Dedifferentiated amniotic fluid mesenchymal stem cell (primary cell): ENCODE measurements at regions not wholly inside any gene's neighbourhood (a gene's known extent, or its start where the extent isn't known, plus 50 kb on each side); places are given as distances from the start of the nearest gene placed in this dataset.

Experiments used
- DNase-seq: peaks from one replicate; pipeline ENCODE4 v3.0.0-alpha.2; 2016; ENCODE audit errors: extremely low spot score

DNA sequence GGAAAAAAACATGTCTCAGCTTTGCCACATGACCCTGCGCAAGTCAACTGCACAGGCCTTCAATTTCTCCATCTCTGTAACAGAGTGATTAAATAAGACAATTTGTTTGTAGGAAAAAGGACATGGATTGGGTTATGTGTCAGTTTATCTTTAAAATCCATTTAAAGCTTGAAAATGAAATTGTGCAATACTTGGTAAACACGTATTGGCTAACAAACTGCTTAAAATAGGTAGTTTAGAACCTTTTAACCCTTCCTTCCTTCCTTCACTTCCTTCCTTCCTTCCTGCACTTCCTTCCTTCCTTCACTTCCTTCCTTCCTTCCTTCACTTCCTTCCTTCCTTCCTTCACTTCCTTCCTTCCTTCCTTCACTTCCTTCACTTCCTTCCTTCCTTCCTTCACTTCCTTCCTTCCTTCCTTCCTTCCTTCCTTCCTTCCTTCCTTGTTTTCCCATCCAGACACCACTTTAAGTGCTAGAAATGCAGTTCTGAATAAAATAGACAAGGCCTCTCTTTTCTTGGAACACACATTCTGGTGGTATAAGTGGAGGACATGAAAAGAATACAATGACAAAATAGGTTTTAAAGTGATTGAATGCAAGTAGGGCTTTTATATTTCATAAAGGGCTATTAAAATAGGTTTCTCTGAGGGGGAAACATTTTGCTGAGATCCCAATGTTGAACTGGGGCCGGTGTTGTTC is 130.2 kb upstream of the TP63 start:
- DNase-seq = no peak

DNA sequence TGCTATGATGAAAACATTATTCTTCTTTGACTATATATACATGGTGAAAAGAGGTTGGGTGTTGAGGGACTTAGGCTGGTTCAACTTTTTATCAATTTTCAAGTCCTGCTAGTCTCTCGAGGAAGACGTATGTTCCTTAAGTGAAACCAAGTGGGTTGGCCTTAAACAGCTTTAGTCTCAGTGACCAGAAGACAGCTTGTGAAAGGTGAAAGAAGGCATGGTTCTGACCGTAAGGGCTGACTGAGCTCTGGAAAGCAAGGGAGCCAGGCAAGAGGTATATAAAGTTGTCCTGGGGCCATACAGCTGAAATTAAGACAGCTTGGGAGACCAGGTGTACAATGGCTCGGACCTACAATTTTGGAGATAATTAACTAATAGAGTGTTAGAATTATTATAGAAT is 128.9 kb upstream of the TP63 start:
- no peak for DNase-seq

DNA sequence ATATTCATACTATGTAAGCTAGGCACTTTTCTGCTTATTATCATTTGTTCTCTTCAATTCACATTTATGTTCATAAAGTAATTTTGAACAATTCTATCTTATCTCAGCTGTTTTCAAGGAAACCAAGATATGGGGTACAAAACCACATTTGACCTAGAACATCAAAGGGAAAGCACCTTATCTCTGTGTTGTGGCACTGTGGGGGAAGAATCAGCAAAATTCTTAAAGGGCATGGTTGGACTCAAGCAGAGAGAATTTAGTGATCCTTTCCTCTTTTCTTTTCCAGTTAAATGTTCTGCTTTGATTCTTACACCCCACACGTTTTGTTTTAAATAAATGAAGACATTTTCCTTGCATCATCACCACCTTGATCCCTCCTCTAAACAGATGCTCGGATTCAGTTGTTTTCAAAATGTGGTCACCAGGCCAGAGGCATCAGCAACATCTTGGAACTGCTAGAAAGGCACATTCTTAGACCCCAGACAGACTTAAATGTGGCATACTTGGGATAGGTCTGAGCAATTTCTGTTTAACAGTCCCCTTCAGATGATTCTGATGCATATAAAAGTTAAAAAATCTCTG is 128.4 kb upstream of the TP63 start:
- no peak for DNase-seq

DNA sequence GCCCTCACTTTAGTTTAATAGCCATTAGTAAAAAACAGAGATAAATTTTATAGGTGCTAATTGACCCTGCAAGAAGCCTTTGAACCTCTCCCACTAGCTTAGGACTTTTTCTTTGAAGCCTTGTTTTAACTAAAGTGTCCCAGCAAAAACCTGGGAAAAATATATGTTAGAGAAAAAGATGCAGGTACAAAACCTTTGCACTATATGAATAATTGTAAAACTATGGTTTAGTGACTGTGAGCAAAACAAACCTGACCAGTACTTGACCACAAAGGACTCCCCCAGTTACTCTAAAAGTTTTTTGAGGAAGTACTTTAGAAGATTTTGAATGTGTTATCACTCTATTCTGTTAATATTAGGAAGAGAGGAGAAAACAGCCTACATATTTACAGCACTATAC is 123.3 kb upstream of the TP63 start:
- no peak for DNase-seq

DNA sequence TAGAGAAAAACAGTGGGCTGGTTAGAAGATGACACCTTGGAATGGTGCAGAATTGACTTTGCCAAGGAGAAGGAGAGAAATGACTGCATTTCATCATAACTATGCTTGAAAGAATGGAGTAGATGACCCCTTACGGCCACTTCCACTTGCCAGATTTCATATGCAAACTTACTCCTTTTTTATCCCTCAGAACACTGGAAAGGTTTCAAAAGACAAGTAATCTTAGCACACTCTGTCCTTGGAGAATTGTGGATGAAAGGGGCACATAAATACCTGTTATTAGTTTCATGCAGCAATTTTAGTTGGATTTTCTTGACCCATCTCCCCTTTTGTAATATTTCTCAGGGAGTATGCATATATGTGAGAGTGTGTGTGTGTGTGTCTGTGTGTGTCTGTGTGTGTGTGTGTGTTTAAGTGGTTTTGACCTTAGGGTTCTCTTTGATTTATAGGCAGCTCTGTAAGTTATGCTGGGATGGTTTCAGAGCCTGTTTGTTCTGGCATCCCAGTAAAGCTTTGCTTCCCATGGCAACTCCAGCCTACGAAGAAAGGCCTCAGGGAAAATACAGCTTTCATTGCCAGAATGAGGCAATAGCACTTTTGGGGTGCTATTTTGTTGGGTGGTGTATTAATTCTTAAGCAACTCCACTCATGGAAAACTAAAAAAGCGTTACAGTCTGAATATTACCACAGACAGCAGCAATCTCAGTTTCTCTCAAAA is 122.2 kb upstream of the TP63 start:
- no peak for DNase-seq

DNA sequence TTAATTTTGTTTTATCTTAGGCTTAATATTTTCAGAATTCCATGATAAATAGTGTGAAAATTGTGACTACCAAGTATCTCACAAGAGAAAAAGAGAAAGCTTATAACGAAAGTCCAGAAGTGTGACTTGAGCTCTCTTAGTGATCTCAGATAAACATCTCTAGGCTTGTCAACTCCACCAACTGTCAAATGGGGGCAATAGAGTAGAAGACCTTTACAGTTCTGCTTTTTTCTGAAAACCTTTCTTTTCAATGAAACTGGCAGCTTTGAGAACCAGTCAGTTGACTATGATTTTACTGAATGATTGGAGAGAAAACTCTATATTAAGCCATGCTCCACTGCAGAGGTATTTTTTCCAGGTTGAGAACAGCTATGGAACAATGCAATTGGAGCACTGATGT is 119.2 kb upstream of the TP63 start:
- no peak for DNase-seq

DNA sequence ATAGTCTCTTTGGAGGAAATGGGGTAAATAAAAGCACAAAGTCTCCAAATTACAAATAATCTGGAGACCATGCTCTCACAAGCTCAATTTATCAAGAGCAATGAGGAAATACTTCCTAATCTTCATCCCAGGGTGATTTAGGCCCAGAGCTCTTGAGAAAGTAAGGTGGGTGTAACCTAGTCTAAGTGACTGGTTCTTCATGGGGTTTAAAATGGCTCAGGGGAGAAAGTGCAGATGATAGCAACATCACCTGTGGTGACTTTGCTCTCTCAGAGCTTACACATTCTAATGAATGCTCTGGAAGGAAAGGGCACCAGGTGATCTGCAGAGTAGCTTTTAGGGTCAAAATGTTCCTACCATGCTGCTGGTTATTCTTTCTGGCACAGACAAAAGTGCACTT is 118.4 kb upstream of the TP63 start:
- DNase-seq = no peak

DNA sequence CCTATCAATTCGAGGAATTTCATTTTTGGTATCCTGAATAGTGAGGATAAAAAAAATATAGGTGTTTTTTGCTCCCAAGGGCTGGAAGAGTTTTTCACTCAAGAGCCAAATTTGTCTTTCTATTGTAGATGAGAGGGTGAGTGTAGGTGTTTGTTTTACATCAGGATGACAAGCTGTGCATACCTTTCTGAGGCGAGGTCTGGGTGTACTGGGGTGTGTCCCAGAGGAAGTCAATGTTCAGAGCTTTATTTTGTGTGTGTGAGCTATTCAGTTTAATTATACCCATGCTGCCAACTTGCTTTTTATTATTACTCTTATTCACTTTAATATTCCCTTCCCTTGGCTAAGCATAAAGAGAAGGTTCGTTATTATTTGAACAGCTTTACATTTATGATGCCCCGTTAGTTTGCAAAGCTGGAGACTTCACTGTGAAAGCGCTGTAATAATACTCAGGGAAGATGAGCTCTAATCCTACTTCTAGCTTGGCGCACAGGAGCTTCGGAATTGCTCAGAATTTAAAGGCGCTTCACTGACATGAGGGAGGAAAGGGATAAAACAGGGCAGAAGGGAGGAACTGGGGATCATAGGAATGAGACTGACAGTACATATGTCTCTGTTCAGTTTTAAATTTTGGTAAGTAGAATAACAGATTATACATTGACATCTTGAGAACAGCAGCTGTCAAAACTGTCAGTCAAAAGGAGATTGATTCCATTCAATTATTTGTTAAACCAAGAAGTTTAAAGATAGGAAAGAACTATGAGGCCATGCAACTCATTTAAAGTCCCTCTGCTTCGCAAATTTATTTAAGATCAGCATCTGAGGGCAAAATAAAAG is 117.7 kb upstream of the TP63 start:
- no peak for DNase-seq

DNA sequence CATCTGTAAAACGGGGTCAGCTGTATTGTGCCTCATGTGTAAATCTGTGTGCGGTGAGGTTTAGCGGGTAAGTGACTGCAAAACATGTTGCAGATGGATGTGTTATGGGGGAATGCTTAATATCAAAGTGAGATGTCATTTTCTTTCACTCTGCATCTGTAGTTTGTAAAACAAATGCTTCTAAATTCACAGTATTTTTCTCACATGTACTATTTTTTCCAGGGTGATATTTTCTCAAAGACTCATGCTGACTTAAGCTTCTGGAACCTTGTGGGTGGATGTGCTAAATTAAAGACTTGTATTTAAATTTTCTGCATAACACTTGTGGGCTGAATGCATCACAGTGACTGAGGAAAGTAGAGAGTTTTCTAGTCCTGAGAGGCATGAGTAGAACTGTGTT is 115.2 kb upstream of the TP63 start:
- DNase-seq = peak; percentile 27

DNA sequence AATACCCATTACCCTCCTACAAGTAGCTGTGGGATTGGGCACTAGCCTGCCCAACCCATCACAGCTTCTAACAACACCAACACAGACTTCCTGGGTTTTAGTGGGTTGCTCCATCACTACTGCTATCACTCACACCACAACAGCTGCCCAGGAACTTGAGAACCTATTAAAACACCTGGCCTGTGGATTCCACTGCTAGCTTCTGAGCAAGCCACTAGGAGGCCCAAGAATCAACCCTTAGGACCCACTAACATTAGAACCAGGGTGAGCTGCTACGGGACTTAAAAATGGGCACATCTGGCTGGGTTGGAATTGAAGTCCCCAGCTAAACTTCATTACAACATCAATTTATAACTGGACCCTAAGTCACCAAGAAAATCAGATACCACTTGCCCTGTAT is 113.2 kb upstream of the TP63 start:
- no peak for DNase-seq

DNA sequence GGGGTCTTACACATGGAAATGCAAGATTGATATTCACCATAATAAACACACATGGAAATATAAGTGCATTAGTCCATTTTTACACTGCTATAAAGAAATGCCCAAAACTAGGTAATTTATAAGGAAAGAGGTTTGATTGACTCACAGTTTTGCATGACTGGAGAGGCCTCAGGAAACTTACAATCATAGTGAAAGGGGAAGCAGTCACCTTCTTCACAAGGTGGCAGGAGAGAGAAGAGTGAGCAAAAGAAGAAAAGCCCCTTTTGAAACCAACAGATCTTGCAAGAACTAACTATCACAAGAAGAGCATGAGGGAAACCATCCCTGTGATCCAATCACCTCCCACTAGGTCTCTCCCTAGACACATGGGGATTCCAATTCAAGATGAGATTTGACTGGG is 111.7 kb upstream of the TP63 start:
- no peak for DNase-seq

DNA sequence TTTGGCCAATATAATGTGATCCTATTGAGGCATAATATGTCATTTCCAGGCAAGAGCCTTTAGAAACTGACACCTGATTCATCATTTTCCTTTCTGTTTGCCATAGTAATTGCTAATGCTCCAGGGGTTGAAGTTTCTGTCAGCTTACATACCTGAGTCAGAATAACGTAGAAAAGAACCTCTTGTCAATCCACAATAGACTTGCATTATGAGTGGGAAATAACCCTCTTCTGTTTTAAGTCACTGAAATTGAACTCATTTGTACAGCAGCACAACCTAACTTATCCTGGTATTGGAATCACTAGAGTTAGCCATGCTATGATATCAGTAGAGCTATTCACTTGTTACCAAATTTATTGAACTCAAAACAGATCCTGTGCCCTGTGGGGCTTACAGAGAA is 101.7 kb upstream of the TP63 start:
- no peak for DNase-seq

DNA sequence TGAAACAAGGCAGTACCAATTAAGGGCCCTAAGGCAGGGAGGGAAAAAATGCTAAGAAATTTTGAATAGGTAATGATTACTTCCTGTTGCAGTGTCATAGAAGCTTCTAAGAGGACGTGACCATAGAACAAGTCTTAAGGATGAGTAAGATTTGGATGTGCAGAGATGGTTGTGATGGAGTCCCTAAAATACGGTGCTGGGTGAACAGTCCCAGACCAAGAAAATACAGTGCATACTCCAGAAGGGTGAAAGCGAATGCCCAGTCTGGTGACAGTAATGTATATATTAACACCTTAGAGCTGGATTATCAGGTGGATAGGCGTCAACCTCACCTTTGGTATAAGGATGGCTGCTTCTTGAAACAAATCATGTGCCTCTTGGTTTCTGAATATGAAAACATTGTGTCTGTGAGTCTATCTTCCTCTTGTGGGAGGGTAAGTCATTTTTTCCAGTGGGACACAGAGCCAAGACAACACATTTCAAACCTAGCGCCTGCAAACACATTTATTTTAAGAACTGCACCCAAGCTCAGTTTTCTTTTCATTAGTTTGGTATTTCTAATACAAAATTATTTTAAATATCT is 101.2 kb upstream of the TP63 start:
- no peak for DNase-seq

DNA sequence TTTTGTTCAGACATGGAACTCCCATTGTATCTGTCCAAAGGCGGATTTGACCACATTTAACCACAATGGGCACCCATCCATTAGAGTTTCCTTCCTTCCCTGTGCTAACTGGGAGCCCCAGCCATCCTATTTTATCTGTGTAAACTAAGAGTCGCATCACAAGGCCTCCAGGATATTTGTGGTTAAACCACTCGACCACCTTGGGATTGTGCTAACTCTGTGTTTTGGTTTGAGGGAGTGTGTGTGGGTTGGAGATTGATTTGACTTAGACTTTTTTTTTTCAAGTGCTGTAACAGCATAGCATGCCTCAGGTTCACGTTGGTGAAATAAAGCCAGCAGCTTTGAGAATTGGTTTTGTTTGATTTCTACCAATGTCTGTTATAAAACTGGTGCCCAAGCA is 100.4 kb upstream of the TP63 start:
- DNase-seq = no peak

DNA sequence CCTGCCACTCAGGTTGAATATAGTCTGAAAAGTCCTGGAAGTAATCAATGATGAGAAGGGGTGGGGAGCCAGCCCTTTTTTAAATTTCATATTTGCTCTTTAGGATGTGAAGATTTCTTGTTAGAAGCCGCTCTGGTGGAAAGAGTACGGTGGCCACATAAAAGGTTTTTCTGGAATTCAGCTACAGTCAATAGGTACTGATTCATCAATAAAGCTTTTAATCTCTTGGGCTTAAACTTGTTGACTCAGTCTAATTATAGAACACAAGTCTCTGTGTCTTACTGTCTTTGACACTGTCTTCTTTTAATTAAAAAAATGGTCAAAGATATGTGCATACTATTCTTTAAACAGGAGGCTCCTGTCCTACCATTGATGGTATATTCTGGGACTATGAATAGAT is 99.9 kb upstream of the TP63 start:
- no peak for DNase-seq

DNA sequence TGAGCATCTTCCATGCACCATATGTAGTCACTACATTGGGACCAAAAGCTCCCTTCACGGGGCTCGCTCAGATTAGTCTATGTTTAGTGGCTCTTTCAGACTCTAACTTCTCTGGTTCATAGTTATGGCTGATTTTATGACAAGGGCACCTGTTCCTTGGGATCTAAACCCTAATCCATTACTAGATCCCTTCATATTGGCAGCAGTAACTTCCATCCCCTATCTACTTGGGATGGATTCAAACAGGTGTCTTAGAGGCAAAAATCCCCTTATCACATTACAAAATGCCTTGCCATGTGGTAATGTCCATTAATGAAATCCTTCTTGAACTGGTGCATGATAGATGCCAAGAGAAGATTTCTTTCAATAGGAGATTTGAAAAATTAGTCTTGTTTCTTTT is 96.7 kb upstream of the TP63 start:
- no peak for DNase-seq

DNA sequence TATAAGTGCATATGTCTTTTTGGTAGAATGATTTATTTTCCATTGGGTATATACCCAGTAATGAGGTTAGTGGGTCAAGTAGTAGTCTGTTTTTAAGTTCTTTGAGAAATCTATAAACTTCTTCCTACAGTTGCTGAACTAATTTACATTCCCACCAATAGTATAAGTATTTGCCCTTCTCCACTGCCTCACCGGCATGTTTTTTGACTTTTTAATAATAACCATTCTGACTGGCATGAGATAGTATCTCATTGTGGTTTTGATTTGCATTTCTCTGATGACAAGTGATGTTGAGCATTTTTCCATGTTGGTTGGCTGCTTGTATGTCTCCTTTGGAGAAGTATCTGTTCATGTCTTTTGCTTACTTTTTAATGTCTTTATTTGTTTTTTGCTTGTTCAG is 94.1 kb upstream of the TP63 start:
- no peak for DNase-seq

DNA sequence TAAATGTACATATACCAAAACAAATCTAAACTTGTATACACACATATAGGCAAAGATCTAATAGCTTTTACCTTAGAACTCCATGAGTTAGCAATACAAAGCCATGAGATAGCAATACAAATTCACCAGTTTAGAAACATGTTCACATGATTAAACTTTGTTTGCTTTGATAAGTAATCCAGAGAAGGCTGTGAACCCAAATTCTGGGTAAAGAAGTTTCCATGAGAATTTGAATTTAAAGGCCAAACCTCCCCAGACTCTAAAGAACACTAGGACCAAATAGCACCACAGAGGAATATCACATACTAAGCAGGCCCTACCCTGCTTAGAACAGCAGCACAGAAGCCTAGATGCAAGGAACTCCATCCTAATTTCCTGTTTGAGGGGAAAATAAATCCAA is 83.7 kb upstream of the TP63 start:
- no peak for DNase-seq

DNA sequence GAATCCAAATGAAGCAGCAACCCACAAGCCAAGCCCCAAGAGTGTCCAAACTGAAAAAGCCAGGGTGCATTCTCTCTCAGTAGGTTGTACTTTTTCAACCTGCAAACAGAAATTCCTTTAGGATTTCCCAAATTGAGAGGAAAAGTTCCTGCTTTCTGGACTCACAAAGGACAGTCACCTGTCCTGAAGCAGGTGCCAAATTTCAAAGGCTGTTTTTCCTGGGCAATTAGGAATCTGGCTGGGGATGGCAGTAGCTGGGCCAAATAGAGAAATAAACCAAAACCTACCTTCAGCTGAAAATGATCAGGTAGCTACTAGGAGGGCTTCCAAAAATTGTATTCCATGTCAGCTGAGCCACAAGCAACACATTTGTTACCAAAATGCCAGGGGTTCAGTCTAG is 83.1 kb upstream of the TP63 start:
- no peak for DNase-seq

DNA sequence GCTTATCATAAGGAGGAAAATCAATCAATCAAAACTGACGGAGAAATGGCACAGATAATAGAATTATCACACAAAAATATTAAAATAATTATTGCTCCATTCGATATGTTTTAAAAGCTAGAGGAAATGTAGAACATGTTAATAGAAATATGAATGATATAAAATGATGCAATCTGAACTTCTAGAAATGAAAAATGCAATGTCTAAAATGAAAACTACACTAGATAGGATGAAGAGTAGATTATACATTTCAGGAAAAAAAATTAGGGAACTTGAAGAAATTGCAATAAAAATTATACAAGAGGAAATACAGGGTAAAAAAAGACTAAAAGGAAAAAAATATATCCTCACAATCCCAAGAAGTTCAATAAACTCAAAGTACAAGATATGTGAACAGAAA is 80.2 kb upstream of the TP63 start:
- DNase-seq = no peak

DNA sequence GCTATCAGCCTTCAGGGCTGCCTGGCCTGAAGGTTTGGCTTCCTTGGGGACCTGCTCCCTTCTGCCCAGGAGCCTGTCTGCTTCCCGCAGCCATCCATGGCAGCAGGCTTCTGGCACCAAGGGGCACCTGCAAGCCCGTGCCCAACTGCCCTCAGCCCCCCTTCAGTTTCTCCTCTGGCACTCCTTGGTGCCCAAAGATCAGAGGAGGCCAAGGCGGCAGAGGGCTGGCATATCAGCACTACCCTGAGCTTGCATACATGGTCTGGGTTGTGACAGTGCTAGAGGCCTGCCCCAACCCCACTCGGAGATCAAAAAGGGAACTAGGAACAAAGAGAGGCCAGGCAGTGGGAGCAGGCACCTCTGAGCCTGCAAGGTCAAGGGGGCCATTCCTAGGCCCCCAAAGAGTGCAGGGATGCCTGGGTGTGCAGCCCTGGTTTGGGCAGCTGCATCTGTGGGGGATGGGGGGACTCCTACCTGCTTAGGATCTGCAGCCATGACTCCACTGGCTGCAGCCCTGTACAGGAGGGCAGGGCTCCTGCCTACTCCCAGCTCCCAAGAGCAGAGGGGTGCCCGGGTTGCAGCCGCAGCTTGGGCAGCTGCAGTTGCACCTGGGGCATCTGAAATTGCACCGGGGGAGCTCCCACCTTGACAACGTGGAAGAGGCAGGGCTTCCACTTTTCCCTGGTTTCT is 76.2 kb upstream of the TP63 start:
- no peak for DNase-seq

DNA sequence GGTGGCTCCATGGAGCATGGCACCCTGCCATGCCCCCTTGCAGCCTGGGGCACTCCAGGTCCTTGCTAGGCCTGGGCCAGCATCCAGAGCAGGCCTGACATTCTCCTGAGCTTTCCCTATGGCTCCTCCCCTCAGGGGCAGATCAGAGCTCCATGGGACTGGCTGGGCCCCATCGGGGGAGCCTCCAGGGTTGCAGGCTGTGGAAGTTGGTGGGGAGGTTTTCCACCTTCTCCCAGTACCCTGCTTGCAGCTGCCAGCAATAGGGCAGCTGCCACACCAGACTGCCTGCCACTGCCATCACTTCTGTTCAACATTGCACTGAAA is 75.7 kb upstream of the TP63 start:
- DNase-seq = no peak
